ENCODE measurements at regions not wholly inside any gene's neighbourhood (a gene's known extent, or its start where the extent isn't known, plus 50 kb on each side); places are given as distances from the start of the nearest gene placed in this dataset.

DNA sequence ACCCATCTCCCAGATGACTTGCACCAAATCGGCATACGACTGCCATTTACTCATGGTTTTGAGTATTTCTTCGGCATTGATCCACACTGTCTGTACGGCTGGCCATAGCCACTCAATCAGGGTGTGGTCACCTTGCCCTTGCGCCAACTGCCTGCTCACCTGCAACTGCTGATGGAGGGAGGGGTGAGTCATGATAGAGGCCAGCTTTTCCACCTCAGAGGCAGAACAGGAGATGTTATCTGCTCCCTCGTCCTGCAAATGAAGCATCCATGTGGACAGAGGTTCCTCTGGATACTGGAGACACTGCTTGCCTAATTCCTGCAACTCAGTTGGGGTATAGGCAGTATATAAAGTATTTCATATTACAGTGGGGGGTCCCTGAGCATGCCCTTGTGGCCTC lies 85.6 kb upstream of the ATP10B start:
- TF ChIP-seq, protein P1, sequence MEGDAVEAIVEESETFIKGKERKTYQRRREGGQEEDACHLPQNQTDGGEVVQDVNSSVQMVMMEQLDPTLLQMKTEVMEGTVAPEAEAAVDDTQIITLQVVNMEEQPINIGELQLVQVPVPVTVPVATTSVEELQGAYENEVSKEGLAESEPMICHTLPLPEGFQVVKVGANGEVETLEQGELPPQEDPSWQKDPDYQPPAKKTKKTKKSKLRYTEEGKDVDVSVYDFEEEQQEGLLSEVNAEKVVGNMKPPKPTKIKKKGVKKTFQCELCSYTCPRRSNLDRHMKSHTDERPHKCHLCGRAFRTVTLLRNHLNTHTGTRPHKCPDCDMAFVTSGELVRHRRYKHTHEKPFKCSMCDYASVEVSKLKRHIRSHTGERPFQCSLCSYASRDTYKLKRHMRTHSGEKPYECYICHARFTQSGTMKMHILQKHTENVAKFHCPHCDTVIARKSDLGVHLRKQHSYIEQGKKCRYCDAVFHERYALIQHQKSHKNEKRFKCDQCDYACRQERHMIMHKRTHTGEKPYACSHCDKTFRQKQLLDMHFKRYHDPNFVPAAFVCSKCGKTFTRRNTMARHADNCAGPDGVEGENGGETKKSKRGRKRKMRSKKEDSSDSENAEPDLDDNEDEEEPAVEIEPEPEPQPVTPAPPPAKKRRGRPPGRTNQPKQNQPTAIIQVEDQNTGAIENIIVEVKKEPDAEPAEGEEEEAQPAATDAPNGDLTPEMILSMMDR (IDR thresholded peaks at IDR 0.05; ENCODE audit: insufficient read depth, low read length, poor library complexity, severe bottlenecking): no peak
- H3K4me3 ChIP-seq (replicated peaks; ENCODE audit: low read depth, low read length): no peak overlapping the region
- H3K27me3 ChIP-seq (replicated peaks; ENCODE audit: control insufficient read depth, insufficient read depth, low read length): no peaks in the 10 kb centered on the region
- no peak for DNase-seq (ENCODE audit: extremely low read depth, insufficient read length)
- no peaks in the 10 kb centered on the region for H3K36me3 ChIP-seq (ENCODE audit: control insufficient read depth, insufficient read depth, low read length)

DNA sequence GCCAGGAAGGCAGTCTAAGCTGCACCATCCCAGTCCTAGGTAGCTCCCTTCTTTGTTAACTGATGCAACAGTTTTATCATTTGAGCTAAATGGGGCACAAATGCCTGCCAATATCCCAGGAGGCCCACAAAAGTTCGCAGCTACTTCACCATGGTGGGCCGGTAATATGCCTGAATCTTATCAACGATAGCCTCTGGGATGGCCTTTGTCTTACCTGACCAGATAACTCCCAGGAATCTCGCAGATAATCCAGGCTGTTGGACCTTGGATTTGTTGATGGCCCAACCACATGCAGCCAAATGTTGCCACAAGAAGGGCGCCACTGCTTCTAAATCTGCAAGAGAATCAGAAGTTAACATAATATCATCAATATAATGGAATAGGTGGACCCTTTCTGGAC lies 83.8 kb upstream of the ATP10B start:
- H3K36me3 ChIP-seq (ENCODE audit: control insufficient read depth, insufficient read depth, low read length): no peaks in the 10 kb centered on the region
- no peak for DNase-seq (ENCODE audit: extremely low read depth, insufficient read length)
- no peaks in the 10 kb centered on the region for H3K27me3 ChIP-seq (replicated peaks; ENCODE audit: control insufficient read depth, insufficient read depth, low read length)
- no peak overlapping the region for H3K4me3 ChIP-seq (replicated peaks; ENCODE audit: low read depth, low read length)
- TF ChIP-seq, protein P1 (IDR thresholded peaks at IDR 0.05; ENCODE audit: insufficient read depth, low read length, poor library complexity, severe bottlenecking): no peak

DNA sequence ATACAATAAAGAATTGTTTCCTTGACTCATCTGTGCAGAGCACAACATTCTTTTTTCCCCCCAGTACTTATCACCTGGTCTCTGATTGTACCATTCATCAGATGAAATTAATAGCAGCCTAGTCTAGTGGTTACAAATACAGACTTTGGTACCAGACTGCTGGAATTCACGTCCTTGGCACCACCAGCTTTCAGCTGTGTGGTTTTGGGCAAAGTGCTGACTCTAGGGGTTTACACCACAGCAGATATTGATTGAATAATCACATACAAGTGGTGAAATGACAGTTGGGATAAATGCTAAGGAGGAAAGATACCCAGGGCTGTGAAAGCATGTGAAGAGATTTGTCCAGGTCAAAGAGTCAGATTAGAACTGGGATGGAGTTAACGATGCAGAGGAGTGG lies 79.3 kb upstream of the ATP10B start:
- Histone ChIP-seq H3K4me3 (replicated peaks; ENCODE audit: low read depth, low read length) (no peak overlapping the region), H3K36me3 (ENCODE audit: control insufficient read depth, insufficient read depth, low read length) (no peaks in the 10 kb centered on the region), H3K27me3 (replicated peaks; ENCODE audit: control insufficient read depth, insufficient read depth, low read length) (no peaks in the 10 kb centered on the region)
- TF ChIP-seq, protein P1 (IDR thresholded peaks at IDR 0.05; ENCODE audit: insufficient read depth, low read length, poor library complexity, severe bottlenecking): no peak
- no peak for DNase-seq (ENCODE audit: extremely low read depth, insufficient read length)

DNA sequence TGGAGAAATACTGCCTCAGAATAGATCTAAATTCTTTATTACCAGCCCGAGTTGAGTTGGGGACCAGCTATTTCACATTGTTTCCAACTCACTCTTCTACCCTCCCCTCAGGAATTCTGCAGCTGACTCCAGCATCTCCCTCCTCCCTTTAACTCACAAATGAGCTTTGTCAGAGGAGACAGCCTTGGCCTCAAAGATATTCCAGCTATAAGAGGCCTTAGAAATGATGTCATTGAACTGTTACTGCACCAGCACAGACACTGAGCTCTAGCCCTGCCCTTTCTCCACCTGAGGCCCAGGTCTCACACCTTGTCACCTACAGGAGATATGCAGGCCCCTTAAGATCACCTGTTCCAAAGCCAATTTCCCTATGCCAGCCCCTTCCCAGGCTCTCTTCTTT lies 78.4 kb upstream of the ATP10B start:
- TF ChIP-seq, protein P1 (IDR thresholded peaks at IDR 0.05; ENCODE audit: insufficient read depth, low read length, poor library complexity, severe bottlenecking): no peak
- H3K27me3 ChIP-seq (replicated peaks; ENCODE audit: control insufficient read depth, insufficient read depth, low read length): no peaks in the 10 kb centered on the region
- DNase-seq (ENCODE audit: extremely low read depth, insufficient read length): no peak
- no peak overlapping the region for H3K4me3 ChIP-seq (replicated peaks; ENCODE audit: low read depth, low read length)
- no peaks in the 10 kb centered on the region for H3K36me3 ChIP-seq (ENCODE audit: control insufficient read depth, insufficient read depth, low read length)

DNA sequence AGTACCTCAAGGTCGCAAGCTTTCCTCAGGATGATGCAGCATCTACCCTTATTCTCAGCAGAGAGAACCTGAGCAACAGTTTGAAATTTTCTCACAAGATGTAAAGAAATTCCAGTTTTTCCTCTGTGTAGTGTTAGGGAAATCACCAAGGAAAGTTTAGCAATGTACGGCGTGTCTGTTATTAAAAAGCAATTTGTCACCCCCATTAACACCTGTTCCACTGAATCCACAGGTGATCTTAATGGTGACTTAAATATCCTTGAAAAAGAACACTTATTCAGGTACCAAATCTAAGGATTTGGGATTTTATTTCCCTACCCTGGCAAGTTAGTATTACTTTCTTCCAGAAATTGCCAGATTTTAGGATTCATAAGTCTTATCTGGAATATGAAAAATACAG lies 77.9 kb upstream of the ATP10B start:
- TF ChIP-seq, protein P1 (IDR thresholded peaks at IDR 0.05; ENCODE audit: insufficient read depth, low read length, poor library complexity, severe bottlenecking): no peak
- Histone ChIP-seq H3K27me3 (replicated peaks; ENCODE audit: control insufficient read depth, insufficient read depth, low read length) (no peaks in the 10 kb centered on the region), H3K4me3 (replicated peaks; ENCODE audit: low read depth, low read length) (no peak overlapping the region), H3K36me3 (ENCODE audit: control insufficient read depth, insufficient read depth, low read length) (no peaks in the 10 kb centered on the region)
- DNase-seq (ENCODE audit: extremely low read depth, insufficient read length): no peak

DNA sequence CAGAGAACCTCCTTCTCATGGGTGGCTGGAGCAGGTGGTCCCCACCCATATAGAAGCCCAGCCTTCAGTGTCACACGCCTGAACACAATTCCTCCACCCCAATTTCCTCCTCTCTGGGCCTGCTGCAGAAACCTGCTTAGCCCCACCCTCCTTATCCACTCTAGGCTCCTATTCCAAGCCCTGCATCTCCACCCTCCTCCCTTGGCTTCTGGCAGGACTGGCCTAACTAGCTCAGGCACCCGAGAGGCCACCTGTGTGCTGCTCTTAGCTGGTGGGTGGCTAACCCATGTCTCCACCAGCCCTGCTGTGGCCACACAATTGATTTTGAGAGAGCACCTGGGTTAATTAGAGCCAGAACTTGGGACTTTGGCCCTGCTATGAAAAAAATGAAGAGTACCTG lies 77.3 kb upstream of the ATP10B start:
- Histone ChIP-seq H3K4me3 (replicated peaks; ENCODE audit: low read depth, low read length) (no peak overlapping the region), H3K27me3 (replicated peaks; ENCODE audit: control insufficient read depth, insufficient read depth, low read length) (no peaks in the 10 kb centered on the region), H3K36me3 (ENCODE audit: control insufficient read depth, insufficient read depth, low read length) (no peaks in the 10 kb centered on the region)
- TF ChIP-seq, protein P1 (IDR thresholded peaks at IDR 0.05; ENCODE audit: insufficient read depth, low read length, poor library complexity, severe bottlenecking): no peak
- no peak for DNase-seq (ENCODE audit: extremely low read depth, insufficient read length)

Data from GM06990 (cell line).